GM19035 (cell line): ENCODE measurements at regions not wholly inside any gene's neighbourhood (a gene's known extent, or its start where the extent isn't known, plus 50 kb on each side); places are given as distances from the start of the nearest gene placed in this dataset.
A peak's percentile ranks its signal among the peaks of the same experiment; 100 is the strongest.

ENCODE experiments used
- ATAC-seq: cut with Tn5 transposase; IDR thresholded peaks from one replicate; pipeline ENCODE4 v1.9.1; 2021; ENCODE audit not compliant: unreplicated experiment

GRCh38 chr14:61193476-61193875, 87.7 kb downstream of the TMEM30B start:
- ATAC-seq = no peak

GRCh38 chr14:61192989-61193388, 88.1 kb downstream of the TMEM30B start:
- no peak for ATAC-seq

GRCh38 chr14:61191733-61192132, 89.4 kb downstream of the TMEM30B start:
- ATAC-seq = no peak

- no peak for ATAC-seq
Measured at GRCh38 chr14:61190341-61190740, 90.8 kb downstream of the TMEM30B start.

GRCh38 chr14:61188978-61189808, 91.9 kb downstream of the TMEM30B start:
- ATAC-seq = peak; percentile 77

GRCh38 chr14:61188196-61188595, 92.9 kb downstream of the TMEM30B start:
- ATAC-seq = no peak

GRCh38 chr14:61187196-61187905, 93.8 kb downstream of the TMEM30B start:
- ATAC-seq = no peak

- no peak for ATAC-seq
Measured at GRCh38 chr14:61186341-61187195, 94.6 kb downstream of the TMEM30B start.

GRCh38 chr14:61185534-61185933, 95.6 kb downstream of the TMEM30B start:
- ATAC-seq = no peak

- ATAC-seq = no peak
Measured at GRCh38 chr14:61184112-61184511, 97.0 kb downstream of the TMEM30B start.

GRCh38 chr14:61183196-61183885, 97.8 kb downstream of the TMEM30B start:
- no peak for ATAC-seq

- no peak for ATAC-seq
Measured at GRCh38 chr14:61179796-61180398, 101.2 kb downstream of the TMEM30B start.

- ATAC-seq = no peak
Measured at GRCh38 chr14:61179061-61179690, 102.0 kb downstream of the TMEM30B start.

GRCh38 chr14:61178226-61179060, 102.7 kb downstream of the TMEM30B start:
- no peak for ATAC-seq

GRCh38 chr14:61177279-61178225, 103.6 kb downstream of the TMEM30B start:
- no peak for ATAC-seq

GRCh38 chr14:61176686-61177085, 104.5 kb downstream of the TMEM30B start:
- ATAC-seq = no peak

- ATAC-seq = no peak
Measured at GRCh38 chr14:61174987-61175386, 106.2 kb downstream of the TMEM30B start.

- no peak for ATAC-seq
Measured at GRCh38 chr14:61174441-61174891, 106.7 kb downstream of the TMEM30B start.
